ENCODE measurements at regions not wholly inside any gene's neighbourhood (a gene's known extent, or its start where the extent isn't known, plus 50 kb on each side); places are given as distances from the start of the nearest gene placed in this dataset.

- TF ChIP-seq EZH2 (IDR thresholded peaks at IDR 0.05; ENCODE audit: borderline replicate concordance): no peak
- TF ChIP-seq, protein P1, sequence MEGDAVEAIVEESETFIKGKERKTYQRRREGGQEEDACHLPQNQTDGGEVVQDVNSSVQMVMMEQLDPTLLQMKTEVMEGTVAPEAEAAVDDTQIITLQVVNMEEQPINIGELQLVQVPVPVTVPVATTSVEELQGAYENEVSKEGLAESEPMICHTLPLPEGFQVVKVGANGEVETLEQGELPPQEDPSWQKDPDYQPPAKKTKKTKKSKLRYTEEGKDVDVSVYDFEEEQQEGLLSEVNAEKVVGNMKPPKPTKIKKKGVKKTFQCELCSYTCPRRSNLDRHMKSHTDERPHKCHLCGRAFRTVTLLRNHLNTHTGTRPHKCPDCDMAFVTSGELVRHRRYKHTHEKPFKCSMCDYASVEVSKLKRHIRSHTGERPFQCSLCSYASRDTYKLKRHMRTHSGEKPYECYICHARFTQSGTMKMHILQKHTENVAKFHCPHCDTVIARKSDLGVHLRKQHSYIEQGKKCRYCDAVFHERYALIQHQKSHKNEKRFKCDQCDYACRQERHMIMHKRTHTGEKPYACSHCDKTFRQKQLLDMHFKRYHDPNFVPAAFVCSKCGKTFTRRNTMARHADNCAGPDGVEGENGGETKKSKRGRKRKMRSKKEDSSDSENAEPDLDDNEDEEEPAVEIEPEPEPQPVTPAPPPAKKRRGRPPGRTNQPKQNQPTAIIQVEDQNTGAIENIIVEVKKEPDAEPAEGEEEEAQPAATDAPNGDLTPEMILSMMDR (IDR thresholded peaks at IDR 0.05; ENCODE audit: poor library complexity): no peak
These were observed 408.8 kb downstream of the SUCLA2 start for GRCh38 chr13:47592256-47592655.

All from hepatocyte (in vitro differentiated cells).